Activated CD4-positive, alpha-beta T cell treated with anti-CD3 and anti-CD28 coated beads for 24 hours (primary cell): ENCODE measurements at regions not wholly inside any gene's neighbourhood (a gene's known extent, or its start where the extent isn't known, plus 50 kb on each side); places are given as distances from the start of the nearest gene placed in this dataset.

Experiments used
- DNase-seq, 2 donors: peaks; one replicate each; pipeline ENCODE4 v3.0.0-alpha.2; 2020; ENCODE audit warnings: low read depth in 2 of 2

- no peak for DNase-seq
These were observed 276.1 kb downstream of the NPHP4 start for GRCh38 chr1:5716126-5716525.

GRCh38 chr1:5713101-5714010 lies 278.9 kb downstream of the NPHP4 start:
- DNase-seq, result no peak

GRCh38 chr1:5711956-5712645 lies 280.1 kb downstream of the NPHP4 start:
- no peak for DNase-seq

GRCh38 chr1:5711079-5711478 lies 281.1 kb downstream of the NPHP4 start:
- no peak for DNase-seq

- DNase-seq, result no peak
These were observed 282.2 kb downstream of the NPHP4 start for GRCh38 chr1:5709976-5710375.

- DNase-seq, result no peak
These were observed 282.7 kb downstream of the NPHP4 start for GRCh38 chr1:5709461-5709975.

- DNase-seq, result no peak
These were observed 283.6 kb downstream of the NPHP4 start for GRCh38 chr1:5708346-5709245.

- no peak for DNase-seq
These were observed 284.5 kb downstream of the NPHP4 start for GRCh38 chr1:5707566-5708345.

GRCh38 chr1:5706239-5706638 lies 286.0 kb downstream of the NPHP4 start:
- no peak for DNase-seq

GRCh38 chr1:5705751-5706150 lies 286.5 kb downstream of the NPHP4 start:
- no peak for DNase-seq

GRCh38 chr1:5704561-5705514 lies 287.4 kb downstream of the NPHP4 start:
- DNase-seq, result no peak

GRCh38 chr1:5701642-5702041 lies 290.6 kb downstream of the NPHP4 start:
- DNase-seq, result no peak

GRCh38 chr1:5693568-5693967 lies 298.7 kb downstream of the NPHP4 start:
- no peak for DNase-seq

GRCh38 chr1:5692664-5693063 lies 299.6 kb downstream of the NPHP4 start:
- no peak for DNase-seq

- no peak for DNase-seq
These were observed 300.3 kb downstream of the NPHP4 start for GRCh38 chr1:5691795-5692509.

GRCh38 chr1:5690898-5691297 lies 301.3 kb downstream of the NPHP4 start:
- DNase-seq, result no peak

- no peak for DNase-seq
These were observed 301.9 kb downstream of the NPHP4 start for GRCh38 chr1:5690291-5690690.

- no peak for DNase-seq
These were observed 303.8 kb downstream of the NPHP4 start for GRCh38 chr1:5688081-5689077.
